ENCODE measurements at regions not wholly inside any gene's neighbourhood (a gene's known extent, or its start where the extent isn't known, plus 50 kb on each side); places are given as distances from the start of the nearest gene placed in this dataset.
"Not testable (repeated sequence)": the region's sequence is repeated elsewhere in the genome, so short reads cannot be mapped to it uniquely, and the experiment has no call there.

DNA sequence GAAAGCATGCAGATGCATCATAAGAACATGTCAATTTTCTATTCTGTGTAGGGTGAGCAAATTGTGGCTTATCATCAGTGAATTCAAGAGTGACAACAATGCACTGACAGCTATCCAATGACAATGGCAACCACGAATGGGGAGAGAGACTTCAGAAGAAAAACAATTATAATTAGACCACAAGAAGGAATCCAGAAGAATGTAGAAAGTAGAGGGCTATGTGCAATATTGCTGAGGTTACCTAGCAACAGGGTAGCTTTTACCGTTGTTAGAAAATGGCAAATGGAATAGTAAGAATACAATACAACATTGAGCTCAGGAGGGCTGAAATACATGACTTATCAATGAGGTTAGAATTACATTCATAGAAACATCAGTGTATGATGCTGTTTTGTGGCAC is 71.1 kb upstream of the SESTD1 start:
- TF ChIP-seq, protein P1, sequence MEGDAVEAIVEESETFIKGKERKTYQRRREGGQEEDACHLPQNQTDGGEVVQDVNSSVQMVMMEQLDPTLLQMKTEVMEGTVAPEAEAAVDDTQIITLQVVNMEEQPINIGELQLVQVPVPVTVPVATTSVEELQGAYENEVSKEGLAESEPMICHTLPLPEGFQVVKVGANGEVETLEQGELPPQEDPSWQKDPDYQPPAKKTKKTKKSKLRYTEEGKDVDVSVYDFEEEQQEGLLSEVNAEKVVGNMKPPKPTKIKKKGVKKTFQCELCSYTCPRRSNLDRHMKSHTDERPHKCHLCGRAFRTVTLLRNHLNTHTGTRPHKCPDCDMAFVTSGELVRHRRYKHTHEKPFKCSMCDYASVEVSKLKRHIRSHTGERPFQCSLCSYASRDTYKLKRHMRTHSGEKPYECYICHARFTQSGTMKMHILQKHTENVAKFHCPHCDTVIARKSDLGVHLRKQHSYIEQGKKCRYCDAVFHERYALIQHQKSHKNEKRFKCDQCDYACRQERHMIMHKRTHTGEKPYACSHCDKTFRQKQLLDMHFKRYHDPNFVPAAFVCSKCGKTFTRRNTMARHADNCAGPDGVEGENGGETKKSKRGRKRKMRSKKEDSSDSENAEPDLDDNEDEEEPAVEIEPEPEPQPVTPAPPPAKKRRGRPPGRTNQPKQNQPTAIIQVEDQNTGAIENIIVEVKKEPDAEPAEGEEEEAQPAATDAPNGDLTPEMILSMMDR (IDR thresholded peaks at IDR 0.05; ENCODE audit: control insufficient read depth, extremely low read depth, insufficient read depth) = no peak
- no peak for DNase-seq (ENCODE audit: low read depth)
- no peak overlapping the region for H3K4me3 ChIP-seq (ENCODE audit: low read depth, low read length)

DNA sequence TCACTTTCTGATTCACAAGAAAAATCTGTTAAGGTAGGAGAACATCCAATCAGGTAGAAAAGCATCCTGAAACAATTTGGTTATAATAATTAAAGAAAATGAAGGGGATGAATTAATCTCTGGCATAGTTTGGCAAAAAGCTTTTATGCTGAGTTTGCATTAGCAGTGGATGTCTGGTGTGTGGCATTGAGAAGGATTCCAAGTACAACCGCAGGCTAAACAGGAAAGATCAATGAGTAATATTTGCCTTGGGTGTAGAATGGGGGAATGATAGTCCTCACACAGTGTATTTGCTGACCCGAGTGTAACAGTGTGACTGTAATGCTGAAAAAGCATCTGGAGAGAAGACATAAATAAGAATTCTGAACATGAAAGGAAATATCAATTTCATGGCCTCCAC is 68.3 kb upstream of the SESTD1 start:
- no peak overlapping the region for H3K4me3 ChIP-seq (ENCODE audit: low read depth, low read length)
- TF ChIP-seq, protein P1 (IDR thresholded peaks at IDR 0.05; ENCODE audit: control insufficient read depth, extremely low read depth, insufficient read depth) = no peak
- no peak for DNase-seq (ENCODE audit: low read depth)

DNA sequence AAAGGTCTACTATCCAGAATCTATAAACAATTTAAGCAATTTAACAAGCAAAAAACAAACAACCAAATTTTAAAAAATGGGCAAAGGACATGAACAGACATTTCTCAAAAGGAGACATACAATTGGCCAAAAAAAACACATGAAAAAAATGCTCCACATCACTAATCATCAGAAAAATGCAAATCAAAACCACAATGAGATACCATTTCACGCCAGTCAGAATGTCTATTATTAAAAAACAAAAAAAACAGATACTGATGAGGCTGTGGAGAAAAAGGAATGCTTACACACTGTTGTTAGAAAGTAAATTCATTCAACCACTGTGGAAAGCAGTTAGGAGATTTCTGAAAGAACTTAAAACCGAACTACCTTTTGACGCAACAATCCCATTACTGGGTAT is 66.4 kb upstream of the SESTD1 start:
- H3K4me3 ChIP-seq (ENCODE audit: low read depth, low read length) = no peak overlapping the region
- TF ChIP-seq, protein P1 (IDR thresholded peaks at IDR 0.05; ENCODE audit: control insufficient read depth, extremely low read depth, insufficient read depth) = no peak
- DNase-seq (ENCODE audit: low read depth) = no peak

DNA sequence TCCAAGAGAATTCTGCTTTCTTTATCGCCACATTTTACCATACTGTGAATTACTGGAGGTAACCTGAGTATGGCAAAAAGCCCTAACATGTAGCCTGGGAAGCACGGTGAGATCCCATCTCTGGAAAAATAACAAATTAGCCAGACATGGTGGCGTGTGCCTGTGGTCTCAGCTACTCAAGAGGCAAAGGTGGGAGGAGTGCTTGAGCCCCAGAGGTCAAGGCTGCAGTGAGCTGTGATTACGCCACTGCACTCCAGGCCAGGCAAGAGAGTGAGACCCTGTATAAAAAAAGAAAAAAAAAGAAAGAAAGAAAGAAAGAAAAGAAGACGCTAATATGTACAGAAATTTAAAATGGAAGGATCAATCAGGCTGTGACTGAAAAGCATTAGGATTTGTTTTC is 57.7 kb upstream of the SESTD1 start:
- TF ChIP-seq, protein P1 (IDR thresholded peaks at IDR 0.05; ENCODE audit: control insufficient read depth, extremely low read depth, insufficient read depth) = no peak
- no peak for DNase-seq (ENCODE audit: low read depth)

DNA sequence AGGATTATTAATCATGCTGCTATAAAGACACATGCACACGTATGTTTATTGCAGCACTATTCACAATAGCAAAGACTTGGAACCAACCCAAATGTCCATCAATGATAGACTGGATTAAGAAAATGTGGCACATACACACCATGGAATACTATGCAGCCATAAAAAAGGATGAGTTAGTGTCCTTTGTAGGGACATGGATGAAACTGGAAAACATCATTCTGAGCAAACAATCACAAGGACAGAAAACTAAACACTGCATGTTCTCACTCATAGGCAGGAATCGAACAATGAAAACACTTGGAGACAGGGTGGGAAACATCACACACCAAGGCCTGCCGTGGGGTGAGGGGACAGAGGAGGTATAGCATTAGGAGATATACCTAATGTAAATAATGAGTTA is 56.4 kb upstream of the SESTD1 start:
- not testable (repeated sequence) for H3K4me3 ChIP-seq (ENCODE audit: low read depth, low read length); DNase-seq (ENCODE audit: low read depth)

More for the DNA sequence above, 57.7 kb upstream of the SESTD1 start:
- H3K4me3 ChIP-seq (ENCODE audit: low read depth, low read length) = no peak overlapping the region

DNA sequence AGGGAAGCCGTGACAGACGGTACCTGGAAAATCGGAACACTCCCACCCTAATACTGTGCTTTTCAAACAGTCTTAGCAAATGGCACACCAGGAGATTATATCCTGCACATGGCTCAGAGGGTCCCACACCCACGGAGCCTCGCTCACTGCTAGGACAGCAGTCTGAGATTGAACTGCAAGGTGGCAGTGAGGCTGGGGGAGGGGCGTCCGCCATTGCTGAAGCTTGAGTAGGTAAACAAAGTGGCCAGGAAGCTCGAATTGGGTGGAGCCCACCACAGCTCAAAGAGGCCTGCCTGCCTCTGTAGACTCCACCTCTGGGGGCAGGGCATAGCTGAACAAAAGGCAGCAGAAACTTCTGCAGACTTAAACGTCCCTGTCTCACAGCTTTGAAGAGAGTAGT is 50.1 kb upstream of the SESTD1 start:
- H3K4me3 ChIP-seq (ENCODE audit: low read depth, low read length); DNase-seq (ENCODE audit: low read depth): not testable (repeated sequence)

Data from LNCaP clone FGC (cell line).